SIG-M5 (cell line): ENCODE measurements at regions not wholly inside any gene's neighbourhood (a gene's known extent, or its start where the extent isn't known, plus 50 kb on each side); places are given as distances from the start of the nearest gene placed in this dataset.

Source experiments
- DNase-seq: peaks from one replicate; lab custom pipeline; 2025; lab: John Stamatoyannopoulos, UW

DNA sequence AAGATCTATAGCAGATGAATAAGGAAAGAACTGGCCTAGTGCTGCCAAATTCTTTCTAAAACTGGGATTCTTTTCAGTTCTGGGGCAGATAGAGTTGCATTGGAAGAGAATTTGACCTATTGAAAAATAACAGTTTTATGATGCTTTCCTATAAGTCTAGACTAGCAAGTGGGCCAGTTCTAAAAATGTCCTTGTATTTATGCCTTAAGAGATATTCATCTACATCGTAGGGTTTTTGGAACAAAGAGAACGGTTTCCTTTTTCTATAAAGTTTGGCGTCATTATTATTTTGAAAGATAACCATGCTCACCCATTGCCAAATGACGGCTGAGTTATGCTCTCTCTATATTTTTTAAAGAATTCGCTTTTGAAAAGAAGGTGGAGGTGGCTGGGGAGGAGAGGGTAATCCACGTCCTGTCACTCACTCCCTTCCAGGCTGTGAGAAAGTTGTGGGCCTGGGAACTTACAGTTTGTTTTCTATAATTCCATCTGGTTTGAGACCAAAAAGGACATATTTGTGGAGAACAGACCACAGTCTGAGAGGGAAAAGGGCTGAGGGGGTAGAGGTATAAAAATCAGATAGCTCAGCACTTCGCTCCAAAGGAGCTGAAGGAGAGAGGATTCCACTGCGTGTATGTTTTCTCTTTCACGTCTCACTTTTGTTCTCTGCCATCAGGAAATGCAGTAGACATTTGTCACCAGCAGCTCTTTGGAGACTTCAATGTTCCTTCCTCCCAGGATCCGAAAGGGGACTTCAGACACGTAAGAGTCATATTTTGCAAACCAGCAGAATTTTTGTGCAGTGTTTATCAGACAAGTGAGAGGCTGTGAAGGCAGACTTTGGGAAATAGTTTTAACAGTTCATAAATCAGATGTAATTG is 281.9 kb upstream of the FN1 start:
- DNase-seq = no peak

DNA sequence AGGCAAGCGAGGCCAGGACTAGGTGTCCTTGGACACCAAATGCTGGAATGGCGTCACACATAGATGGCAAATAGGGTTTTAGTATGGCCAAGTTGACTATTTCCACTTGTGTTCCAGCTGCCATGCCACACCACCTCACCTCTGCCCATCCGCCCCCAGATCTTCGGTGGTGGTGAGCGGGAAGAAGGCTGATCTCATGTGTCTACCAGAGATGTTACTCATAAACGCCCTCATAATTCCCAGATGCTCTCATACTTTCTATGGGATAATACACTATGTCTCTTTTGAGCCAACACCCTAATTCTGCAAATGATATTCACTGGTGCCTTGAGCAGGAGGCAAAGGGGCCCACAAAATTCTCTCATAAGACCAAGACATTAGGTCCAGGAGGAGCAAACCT is 281.1 kb upstream of the FN1 start:
- no peak for DNase-seq

DNA sequence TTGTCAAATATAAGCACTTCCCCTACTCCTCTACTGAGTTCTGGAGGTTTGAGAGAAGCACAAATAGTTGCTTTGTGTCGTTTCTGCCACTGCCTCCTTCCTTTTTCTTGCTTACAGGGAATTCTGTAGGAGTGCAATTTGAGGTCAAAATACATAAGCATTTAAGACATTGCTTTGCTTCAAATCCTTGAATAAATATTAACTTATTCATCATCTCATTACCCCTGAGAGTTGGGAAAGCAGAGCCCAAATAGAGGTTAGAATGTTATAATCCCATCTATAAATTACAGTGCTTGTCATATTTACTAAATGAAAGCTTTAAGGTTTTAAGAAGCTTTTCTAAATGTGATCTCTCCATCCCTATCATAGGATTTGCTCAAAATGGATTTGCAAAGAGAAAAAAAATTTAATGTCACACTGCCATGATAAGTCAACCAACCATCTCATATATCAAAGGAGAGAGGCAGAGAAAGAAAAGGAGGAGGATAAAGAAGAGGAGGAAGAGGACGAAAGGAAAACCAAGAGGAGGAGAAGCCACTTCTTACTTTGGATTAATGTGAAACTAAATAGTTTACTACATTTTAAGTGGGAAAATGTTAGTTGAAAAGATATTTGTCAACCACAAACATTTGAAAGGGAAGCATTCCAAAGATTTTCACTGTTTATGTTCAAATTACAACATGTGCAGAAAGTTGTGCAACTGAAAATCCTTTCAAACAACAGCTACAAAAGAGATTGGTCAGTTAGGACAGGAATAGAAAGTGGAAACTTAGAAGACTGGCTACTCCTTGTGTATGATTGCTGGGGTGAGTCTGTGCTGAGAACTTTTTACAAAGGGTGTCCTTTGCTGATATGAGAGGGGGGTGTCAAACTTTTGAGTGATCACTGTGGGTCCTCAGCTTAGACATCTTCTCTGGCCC is 277.3 kb upstream of the FN1 start:
- DNase-seq = no peak

DNA sequence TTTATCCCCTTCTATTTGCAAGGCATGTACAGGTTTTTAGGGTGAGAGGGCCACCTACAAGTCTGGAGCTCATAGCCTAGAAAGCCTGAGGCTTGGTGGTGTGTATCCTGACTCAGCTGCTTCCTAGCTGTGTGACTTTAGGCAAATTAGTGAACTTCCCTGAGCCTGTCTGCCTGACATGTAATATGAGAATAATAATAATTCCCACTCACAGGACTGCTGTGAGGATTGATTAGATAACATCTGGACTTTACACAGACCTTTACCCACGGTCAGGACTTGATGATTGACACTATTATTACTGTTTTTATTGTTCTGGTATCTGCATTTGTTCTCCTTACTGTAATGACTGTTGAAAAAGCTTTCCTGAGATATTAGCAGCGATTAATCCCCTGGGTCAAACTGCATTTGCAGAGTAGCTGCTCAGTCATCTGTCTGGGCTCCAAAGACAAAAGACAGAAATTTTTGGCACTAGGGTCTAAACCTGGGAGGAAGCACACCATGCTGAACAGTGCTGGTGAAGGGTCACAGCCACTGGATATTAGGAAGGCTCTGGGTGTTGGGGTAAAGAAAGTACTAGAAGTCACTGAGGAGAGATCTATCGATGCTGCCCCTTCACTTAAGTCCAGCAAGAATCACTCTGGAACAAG is 276.5 kb upstream of the FN1 start:
- DNase-seq = no peak

DNA sequence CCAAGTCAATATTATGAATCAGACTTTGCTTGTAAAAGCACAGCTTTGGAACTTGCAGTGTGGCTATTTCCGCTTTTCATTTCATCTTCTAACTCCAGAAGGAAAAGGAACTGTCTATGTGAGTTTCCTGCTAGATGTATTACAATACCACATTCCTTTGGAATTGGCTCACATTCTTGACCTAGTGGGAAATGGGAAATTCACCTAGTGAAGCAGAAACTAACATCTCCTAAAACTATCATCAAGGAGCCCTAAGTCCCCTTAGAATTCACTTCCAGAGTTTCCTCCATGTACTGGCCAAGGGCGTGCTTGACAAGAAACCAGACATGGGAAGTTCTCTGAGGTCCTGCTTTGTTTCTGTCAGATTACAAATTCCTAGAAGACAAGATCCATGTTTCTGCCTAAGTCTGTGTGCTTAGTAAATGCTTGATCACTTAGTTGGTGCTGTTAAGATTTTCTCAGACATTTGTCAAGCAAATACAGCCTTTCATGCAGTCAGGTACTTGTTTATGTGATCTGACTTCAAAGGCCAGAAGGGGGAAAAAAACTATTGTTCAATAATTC is 275.7 kb upstream of the FN1 start:
- no peak for DNase-seq

DNA sequence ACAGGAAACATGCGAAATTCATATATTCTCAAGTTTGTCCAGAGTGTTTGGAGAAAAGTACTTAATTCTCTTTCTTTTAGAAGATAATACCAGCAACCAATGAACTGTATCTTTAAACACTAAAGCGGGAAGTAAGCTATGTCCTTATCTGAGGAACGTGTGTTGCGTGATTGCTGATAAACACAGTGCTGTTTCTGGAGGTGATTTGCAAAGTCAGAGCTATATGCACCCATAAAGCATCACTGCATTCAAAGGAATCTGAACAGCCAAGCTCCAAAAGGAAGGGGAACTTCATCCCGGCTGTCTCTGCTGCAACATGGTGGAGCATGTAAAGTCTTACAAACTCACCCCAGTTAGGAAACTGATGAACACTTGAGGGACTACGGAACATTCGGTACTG is 271.7 kb upstream of the FN1 start:
- no peak for DNase-seq

DNA sequence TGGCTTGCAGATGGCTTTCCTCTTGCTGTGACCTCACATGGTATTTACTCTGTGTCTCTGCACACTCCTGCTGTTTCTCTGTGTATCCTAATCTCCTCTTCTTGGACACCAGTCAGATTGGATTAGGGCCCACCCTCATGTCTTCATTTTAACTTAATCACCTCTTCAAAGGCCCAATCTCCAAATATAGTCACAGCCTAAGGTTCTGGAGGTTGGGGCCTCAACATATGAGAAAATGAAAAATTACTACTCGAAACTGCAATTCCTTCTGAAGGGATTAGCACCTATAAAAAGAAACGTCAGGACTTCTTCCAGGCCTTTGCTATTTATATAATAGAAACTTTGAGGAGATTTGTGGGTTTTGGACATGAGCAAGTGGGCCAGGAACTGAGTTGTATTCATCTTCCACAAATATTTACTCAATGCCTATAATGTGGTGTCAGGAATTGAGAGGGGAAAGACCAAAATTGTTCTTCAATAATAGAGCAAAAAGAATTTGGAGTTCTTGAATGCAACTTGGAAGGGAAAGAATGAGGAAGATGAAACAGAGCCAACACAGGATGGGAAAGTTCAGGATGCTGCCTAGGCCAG is 270.0 kb upstream of the FN1 start:
- DNase-seq = no peak

DNA sequence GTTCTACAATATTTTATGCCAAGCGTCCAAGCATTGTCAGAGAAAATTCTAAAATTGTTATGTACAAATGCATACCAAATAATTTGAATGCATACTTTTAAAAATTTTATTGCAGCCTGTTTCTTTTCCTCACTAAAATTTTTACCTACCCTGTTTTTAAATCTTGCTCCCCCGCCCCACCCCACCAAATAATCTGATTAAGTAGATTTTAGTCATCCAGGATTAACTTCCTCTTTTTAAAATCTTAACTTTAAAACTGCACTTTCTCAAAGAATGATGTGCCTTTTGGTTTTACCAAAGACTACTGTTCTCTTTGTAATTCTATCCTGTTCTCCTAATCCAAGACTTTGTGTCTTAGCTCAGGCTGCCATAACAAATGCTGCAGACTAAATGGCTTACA is 269.4 kb upstream of the FN1 start:
- no peak for DNase-seq

DNA sequence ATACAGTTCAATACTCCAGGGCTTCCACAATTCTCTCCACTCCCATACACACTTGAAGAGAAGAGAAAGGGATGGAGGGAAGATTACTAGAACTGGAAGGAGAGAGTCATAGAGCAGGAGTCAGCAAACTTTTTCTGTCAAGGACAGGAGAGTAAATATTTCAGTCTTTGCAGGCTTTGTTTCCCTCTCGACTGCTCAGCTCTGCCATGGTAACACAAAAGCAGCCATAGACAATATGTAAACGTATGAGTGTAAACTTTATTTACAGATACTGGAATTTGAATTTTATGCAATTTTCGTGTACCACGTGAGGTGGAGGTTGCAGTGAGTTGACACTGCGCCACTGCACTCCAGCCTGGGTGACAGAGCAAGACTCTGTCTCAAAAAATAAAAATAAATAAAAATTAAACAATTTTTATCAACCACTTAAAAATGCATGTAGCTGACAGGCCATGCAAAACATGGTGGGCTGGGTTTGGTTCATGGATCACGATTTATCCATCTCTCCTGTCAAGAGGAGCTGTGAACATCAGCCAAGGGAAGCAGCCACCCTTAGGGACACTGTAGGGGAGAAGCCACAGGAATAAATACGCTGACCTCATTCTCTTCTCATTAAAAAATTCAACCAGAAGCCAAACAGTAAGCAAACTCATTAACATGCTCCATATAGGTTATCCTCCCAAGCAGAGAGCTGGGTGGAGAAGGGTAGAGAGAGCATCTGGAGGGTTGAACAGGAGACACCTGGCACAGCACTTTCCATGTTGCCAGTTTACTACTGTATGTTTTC is 266.4 kb upstream of the FN1 start:
- DNase-seq = no peak

DNA sequence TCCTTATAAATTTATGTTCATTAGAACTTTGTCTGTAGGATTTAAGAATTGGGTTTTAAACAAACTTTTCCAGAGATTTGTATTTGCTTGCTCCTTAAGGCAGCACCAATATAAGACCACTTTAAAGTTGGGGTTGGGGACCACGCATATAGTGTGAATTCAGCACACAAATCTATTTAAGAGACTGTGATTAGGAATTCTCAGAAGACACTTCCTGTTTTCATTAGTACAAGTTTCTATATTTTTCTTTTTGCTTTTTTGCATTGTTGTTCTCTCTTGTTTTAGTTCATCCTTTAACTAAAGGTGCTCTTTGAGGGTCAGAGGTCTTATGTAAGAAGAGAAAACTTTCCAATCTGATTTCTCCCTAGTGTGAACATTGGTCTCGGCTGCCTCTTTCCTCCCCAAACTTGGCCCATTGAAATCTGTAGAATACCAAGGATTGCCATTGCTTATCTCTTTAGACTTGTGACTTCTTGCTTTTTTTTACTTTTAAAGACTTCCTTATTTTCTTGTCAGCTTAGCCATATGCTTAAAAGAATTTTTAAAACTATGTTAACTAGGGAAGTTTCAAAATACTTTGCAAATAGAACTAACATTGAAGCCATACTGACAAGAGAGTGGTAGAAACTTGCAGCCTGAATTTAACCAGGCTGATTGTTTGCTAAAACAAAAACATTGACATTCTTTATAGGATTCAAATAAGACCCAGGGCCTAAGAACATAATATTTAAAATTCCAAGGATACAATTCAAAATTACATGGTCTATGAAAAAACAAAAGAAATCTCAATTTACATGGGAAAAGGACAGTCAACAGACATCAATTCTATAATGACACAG is 264.1 kb upstream of the FN1 start:
- no peak for DNase-seq

DNA sequence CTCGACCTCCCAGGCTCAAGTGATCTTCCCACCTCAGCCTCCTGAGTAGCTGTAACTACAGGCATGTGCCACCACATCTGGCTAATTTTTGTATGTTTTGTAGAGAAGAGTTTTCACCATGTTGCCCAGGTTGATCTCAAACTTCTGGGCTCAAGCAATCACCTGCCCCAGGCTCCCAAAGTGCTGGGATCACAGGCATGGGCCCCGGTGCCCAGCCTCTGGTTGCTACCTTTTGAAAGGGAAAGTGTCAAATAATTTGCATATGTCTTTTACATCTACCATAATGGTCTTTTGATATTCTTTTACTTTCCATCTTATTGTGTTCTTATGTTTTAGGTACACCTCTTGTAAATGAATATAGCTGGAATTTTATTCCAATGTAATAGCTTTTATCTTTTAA is 263.1 kb upstream of the FN1 start:
- DNase-seq = no peak

DNA sequence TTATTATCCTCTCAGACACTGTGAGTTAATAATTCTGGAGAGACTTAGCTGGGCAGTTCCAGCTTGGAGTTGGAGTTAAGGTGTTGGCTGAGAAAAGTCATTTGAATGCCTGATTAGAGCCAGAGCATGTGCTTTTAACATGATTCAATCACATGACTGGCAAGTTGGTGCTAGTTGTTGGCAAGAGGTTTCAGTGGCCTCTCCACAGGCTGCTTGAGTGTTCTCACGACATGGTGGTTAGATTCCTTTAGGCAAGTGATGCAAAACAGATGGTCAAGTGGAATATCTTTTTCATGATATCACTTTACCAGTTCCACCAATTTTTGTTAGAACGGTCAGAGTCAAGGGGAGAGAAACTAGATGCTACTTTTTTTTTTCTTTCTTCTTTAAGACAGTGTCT is 262.7 kb upstream of the FN1 start:
- no peak for DNase-seq

DNA sequence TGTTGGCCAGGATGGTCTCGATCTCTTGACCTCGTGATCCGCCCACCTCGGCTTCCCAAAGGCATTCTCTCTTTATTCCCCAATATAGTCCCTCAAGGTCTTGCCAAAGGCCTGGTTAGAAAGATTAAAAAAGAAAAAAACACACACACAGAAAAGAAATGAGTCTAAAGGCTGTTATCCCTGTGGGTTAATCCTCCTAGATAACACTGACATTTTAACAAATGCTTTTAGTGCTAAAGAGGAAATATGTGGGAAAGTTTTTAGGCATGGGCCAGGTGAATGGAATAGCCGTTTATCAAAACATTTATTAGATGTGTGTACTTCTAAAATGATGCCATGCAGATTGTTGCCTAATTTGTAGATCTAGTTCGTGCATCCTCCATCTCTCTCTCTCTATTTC is 261.6 kb upstream of the FN1 start:
- no peak for DNase-seq

DNA sequence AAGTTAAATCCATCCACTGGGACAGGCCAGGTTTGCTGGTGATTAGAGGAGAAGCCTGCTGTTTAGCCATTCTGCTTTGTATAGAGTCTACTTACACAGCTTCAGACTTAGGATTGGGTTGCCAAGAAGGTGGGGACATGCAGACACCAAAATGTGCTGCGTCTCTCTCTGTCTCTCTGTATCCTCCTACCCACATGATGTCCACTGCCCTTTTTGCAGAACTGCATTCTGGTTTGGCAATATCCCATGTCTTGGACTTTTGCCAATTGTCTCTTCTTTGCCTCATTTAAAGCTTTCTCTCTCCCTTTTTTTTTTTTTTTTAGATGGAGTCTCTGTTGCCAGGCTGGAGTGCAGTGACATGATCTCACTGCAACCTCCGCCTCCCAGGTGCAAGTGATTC is 261.1 kb upstream of the FN1 start:
- DNase-seq = no peak

DNA sequence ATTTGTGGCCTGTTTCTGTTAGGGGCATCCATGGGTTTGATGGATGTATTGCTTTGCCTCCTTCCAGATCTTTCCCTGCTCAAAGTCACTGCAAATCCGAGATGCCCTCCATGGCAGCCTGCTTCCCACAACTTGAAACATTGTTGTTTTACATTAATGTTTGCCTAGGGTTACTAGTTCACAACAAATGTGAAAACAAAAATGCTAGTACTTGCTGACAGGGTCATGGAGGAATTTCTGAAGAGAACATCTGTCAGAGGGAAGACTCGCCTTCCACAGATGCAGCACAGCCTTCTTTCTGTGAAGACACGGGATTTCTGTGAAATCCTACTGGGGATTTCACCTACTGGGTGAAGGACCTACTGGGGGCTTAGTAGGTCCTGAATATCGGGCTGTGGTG is 260.0 kb upstream of the FN1 start:
- DNase-seq = no peak

DNA sequence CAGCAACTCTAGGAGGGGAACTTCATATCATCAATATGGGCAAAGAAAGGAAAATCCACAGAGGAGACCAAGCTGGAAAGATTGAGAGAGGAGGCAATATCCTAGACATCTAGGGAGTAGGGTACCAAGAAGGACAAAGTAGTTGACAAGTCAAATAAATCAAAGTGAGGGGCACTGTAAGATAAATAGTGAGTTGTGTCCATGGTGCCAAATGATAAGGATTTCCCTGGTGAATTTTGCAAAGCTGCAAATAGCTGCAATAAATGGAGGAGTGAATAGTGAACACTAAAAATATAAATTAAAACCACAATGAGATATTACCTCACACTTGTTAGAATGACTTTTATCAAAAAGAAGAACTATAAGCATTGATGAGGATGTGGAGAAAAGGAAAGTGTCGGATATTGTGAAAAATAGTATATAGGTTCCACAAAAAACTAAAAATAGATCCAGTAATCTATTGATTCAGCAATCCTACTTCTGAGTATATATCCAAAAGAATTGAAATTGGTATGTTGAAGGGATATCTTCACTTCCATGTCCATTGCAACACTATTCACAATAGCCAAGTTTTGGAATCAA is 258.2 kb upstream of the FN1 start:
- DNase-seq = no peak

DNA sequence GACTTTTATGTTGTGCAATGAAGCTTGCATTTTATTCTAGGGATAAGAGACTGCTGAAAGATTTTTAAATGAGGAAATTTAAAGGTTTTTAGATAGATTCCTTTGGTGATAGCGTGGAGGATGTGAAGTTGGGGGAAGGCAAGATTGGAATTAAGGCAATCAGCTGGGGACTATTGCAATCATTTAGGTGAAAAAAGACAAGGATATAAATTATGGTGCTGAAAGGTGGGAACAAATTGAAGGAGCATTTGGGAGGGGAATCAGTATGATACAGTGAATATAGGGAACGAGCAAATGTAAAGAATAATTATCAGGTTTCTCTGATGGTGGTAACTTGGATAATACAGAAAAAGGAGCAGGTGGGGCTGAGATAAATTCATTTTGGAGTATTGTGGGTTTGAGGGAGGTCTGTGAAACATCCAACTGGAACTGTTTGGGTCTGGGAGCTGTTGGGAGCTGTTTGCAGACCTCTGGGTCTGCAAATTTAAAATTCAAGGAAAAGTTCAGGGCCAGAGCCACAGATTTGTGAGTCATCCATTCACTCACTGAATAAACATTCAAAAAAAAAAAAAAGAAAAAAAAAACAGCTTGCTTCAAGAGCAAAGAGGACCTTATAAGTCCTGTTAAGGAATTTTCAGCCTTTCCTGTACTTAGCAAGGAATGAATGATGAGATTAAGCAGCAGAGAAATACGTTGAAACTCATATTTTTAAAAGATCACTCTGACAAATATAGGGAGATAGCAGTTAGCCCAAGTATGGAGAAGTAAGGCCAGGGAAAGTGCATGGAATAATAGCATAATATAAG is 257.5 kb upstream of the FN1 start:
- DNase-seq = no peak

DNA sequence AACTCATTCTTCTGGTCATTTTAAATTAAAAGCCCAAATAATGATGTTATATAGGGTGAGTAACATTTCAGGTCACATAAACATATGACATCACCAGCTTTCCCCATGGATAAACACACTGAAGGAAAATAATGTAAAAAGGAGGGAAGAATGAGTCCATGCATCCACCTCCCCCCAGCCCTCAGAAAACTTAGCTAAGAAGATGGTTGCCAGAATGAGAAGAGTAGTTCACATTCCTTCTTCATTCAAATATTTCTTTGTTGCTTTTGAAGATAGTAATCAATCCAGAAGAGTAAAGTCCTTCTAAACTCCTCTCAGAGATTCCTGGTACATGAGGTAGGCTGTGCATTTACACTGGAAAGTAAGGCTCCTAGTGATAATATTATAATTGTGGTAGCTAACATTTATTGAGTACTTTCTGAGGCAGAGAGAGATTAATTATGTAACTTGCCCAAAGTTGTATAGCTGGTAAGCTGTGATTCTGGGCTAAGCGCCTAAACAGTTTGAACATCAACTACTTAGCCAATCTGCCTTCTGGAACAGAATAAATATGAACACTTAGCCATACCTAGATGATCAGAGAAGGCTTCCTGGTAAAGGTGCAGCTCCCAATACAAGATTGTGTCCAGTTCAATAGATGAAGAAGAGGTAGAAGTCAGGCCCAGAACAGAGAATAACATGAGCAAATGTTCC is 256.7 kb upstream of the FN1 start:
- no peak for DNase-seq
